K562 (cell line): ENCODE measurements at regions not wholly inside any gene's neighbourhood (a gene's known extent, or its start where the extent isn't known, plus 50 kb on each side); places are given as distances from the start of the nearest gene placed in this dataset.

Source experiments
- ATAC-seq: fragments of 200-7000 bp; cut with Tn5 transposase; 3 replicates; pipeline ENCODE4 v1.9.1; 2020; ENCODE audit warnings: moderate library complexity
- BruUV-seq: library from RNA; stranded (reverse); fragments of 400-500 nt; replicated peaks from 2 replicates; lab custom pipeline; 2021; lab: Mats Ljungman, UMichigan
- CTCF ChIA-PET: fragments of 300-600 bp; formaldehyde crosslinking; extraction: SDS; loops from one replicate; lab custom pipeline; 2021; ENCODE audit warnings: low intra/inter-chr PET ratio; lab: Yijun Ruan, JAX
- POLR2A ChIA-PET: fragments of 300-600, 350-650 bp; sonication (Branson Sonifier 250); formaldehyde crosslinking; extraction: SDS; loops from one replicate; lab custom pipeline; 2021; ENCODE audit warnings: antibody characterized with exemption, inconsistent platforms; lab: Yijun Ruan, JAX
- DNase-seq, 4 experiments: peaks; one replicate each; pipeline versions ENCODE4 v3.0.0 to v3.0.0-alpha.2; 2011 to 2018; ENCODE audit warnings: low spot score in 3 of 4, mixed read lengths in 3 of 4; ENCODE audit errors: extremely low read depth in 1 of 4
- FAIRE-seq: peaks from 2 replicates; lab custom pipeline; 2011; peaks lifted over from hg19 to GRCh38; lab: Jason Lieb, UNC
- H2AFZ ChIP-seq: 2 replicates; pipeline ENCODE4 v1.6.0; 2011; ENCODE audit warnings: low read depth, low read length, control low read depth, inconsistent platforms
- H3K27ac ChIP-seq: fragments of 200-600 bp; 3 replicates; pipeline ENCODE4 v1.8.0; 2011; ENCODE audit warnings: low read depth, mild to moderate bottlenecking, control low read depth, inconsistent platforms, low read length, moderate library complexity, mixed read lengths; ENCODE audit errors: extremely low read depth
- H3K27me3 ChIP-seq, 2 experiments: fragments of 300-600 bp in 1 of 2; 2 replicates in 1 of 2; 3 replicates in 1 of 2; pipeline versions ENCODE4 v1.6.0 to v1.8.0; 2011; ENCODE audit warnings: inconsistent platforms in 2 of 2, low read length in 2 of 2, mild to moderate bottlenecking in 1 of 2, mixed read lengths in 1 of 2, moderate library complexity in 1 of 2; ENCODE audit not compliant: control insufficient read depth in 2 of 2, insufficient read depth in 2 of 2
- H3K36me3 ChIP-seq: fragments of 300-600 bp; 3 replicates; pipeline ENCODE4 v1.8.0; 2011; ENCODE audit warnings: mild to moderate bottlenecking, low read length, inconsistent platforms; ENCODE audit not compliant: control insufficient read depth, insufficient read depth
- H3K4me1 ChIP-seq, 2 experiments: fragments of 200-600 bp in 1 of 2; replicated peaks in 1 of 2; 2 replicates in 1 of 2; 3 replicates in 1 of 2; pipeline versions ENCODE4 v1.5.1 to v1.8.0; 2011; ENCODE audit warnings: inconsistent platforms in 2 of 2, low read length in 2 of 2, mild to moderate bottlenecking in 1 of 2, mixed read lengths in 1 of 2, moderate library complexity in 1 of 2; ENCODE audit not compliant: control insufficient read depth in 2 of 2, insufficient read depth in 2 of 2
- H3K4me2 ChIP-seq: 2 replicates; pipeline ENCODE4 v1.6.1; 2011; ENCODE audit warnings: low read length, control low read depth, inconsistent platforms, mixed read lengths; ENCODE audit not compliant: insufficient read depth
- H3K4me3 ChIP-seq: fragments of 200-600 bp; sonication (generic), shearing (Covaris generic); 2 replicates; pipeline ENCODE4 v1.5.1; 2016; ENCODE audit warnings: control low read depth, inconsistent platforms
- H3K79me2 ChIP-seq: fragments of 200-600 bp; 3 replicates; pipeline ENCODE4 v1.8.0; 2011; ENCODE audit warnings: low read length, inconsistent platforms; ENCODE audit not compliant: control insufficient read depth, insufficient read depth
- H3K9ac ChIP-seq, 2 experiments: 2 replicates each; pipeline versions ENCODE4 v1.6.0 to v1.6.1; 2011; ENCODE audit warnings: low read depth in 2 of 2, low read length in 2 of 2, control low read depth in 1 of 2, inconsistent platforms in 1 of 2, mild to moderate bottlenecking in 1 of 2, mixed read lengths in 1 of 2; ENCODE audit not compliant: insufficient read depth in 1 of 2
- H3K9me1 ChIP-seq: one replicate; pipeline ENCODE4 v1.6.0; 2011; ENCODE audit warnings: inconsistent platforms, mild to moderate bottlenecking, low read length, moderate library complexity; ENCODE audit not compliant: control insufficient read depth, insufficient read depth
- H3K9me3 ChIP-seq: replicated peaks from 2 replicates; pipeline ENCODE4 v1.5.1; 2011; ENCODE audit warnings: low read depth, low read length, inconsistent platforms; ENCODE audit not compliant: control insufficient read depth, insufficient read depth
- H4K20me1 ChIP-seq: replicated peaks from 2 replicates; pipeline ENCODE4 v1.6.1; 2011; ENCODE audit warnings: low read length, inconsistent platforms, mixed read lengths; ENCODE audit not compliant: control insufficient read depth, insufficient read depth
- ARHGAP35 ChIP-seq: fragments of 450-650 bp; IDR thresholded peaks from 2 replicates; pipeline ENCODE4 v1.6.1; 2018; ENCODE audit not compliant: partially characterized antibody
- CHCHD3 ChIP-seq: fragments of 250-450 bp; sonication (Bioruptor Pico); IDR thresholded peaks from 2 replicates; pipeline ENCODE4 v2.1.2; 2022; ENCODE audit warnings: mild to moderate bottlenecking
- HNRNPL ChIP-seq: fragments of 200-400 bp; formaldehyde crosslinking; IDR thresholded peaks from 2 replicates; pipeline ENCODE4 v1.6.1; 2017; ENCODE audit warnings: low read depth, mild to moderate bottlenecking, low read length
- PHTF2 ChIP-seq: fragments of 250-450 bp; sonication (Bioruptor Pico); IDR thresholded peaks from 2 replicates; pipeline ENCODE4 v1.5.0; 2021; ENCODE audit warnings: mild to moderate bottlenecking
- RBM25 ChIP-seq: fragments of 200-400 bp; formaldehyde crosslinking; IDR thresholded peaks from 2 replicates; pipeline ENCODE4 v1.6.1; 2018; ENCODE audit warnings: low read length, low read depth, moderate library complexity; ENCODE audit not compliant: severe bottlenecking
- YY1 ChIP-seq, 3 experiments: IDR thresholded peaks; 2 replicates each; pipeline ENCODE4 v1.6.1; 2011; ENCODE audit warnings: low read length in 2 of 3, mild to moderate bottlenecking in 2 of 3, moderate library complexity in 2 of 3, borderline replicate concordance in 1 of 3, control low read depth in 1 of 3, low read depth in 1 of 3; ENCODE audit not compliant: insufficient read depth in 3 of 3, insufficient replicate concordance in 2 of 3, control insufficient read depth in 1 of 3, insufficient read length in 1 of 3; ENCODE audit errors: extremely low read depth in 1 of 3
- ZNF121 ChIP-seq: sonication (generic); formaldehyde crosslinking; conservative IDR thresholded peaks from 2 replicates; pipeline ENCODE4 v1.8.0; 2022; ENCODE audit warnings: missing genetic modification reagents
- ZNF431 ChIP-seq: sonication (generic); formaldehyde crosslinking; IDR thresholded peaks from 2 replicates; pipeline ENCODE4 v1.8.0; 2022; ENCODE audit warnings: mild to moderate bottlenecking, missing genetic modification reagents
- ZNF707 ChIP-seq: fragments of 250-450 bp; sonication (Bioruptor Pico); conservative IDR thresholded peaks from 2 replicates; pipeline ENCODE4 v1.8.0; 2022; ENCODE audit warnings: inconsistent platforms, mild to moderate bottlenecking, moderate library complexity
- WGBS: fragments of 100-300 bp; shearing (Covaris generic); methylation state at CpG from one replicate; pipeline ENCODE4 v1.1.6; 2016; ENCODE audit warnings: low coverage, mixed read lengths; ENCODE audit not compliant: insufficient coverage; ENCODE audit errors: missing lambda C conversion rate; 5-methylcytosine and 5-hydroxymethylcytosine counted together
- in situ Hi-C: fragments of 300-500 bp; cut with MboI; formaldehyde crosslinking; loops from 4 replicates; pipeline ENCODE4 v1.15.0; 2018; ENCODE audit warnings: inconsistent platforms, mixed read lengths
- intact Hi-C: fragments of 100-400 bp; cut with micrococcal nuclease; formaldehyde crosslinking; loops from 2 replicates; pipeline ENCODE4 v1.14.2; 2022
- TF ChIP-seq, protein P1 (sequence below): fragments of 200-600 bp; sonication (generic); IDR thresholded peaks from one replicate; pipeline ENCODE4 v1.6.1; 2012; ENCODE audit warnings: mild to moderate bottlenecking, low read depth, low read length, inconsistent platforms
- TF ChIP-seq, protein P2 (sequence below): sonication (generic); IDR thresholded peaks from 2 replicates; pipeline ENCODE4 v1.6.1; 2016

DNA sequence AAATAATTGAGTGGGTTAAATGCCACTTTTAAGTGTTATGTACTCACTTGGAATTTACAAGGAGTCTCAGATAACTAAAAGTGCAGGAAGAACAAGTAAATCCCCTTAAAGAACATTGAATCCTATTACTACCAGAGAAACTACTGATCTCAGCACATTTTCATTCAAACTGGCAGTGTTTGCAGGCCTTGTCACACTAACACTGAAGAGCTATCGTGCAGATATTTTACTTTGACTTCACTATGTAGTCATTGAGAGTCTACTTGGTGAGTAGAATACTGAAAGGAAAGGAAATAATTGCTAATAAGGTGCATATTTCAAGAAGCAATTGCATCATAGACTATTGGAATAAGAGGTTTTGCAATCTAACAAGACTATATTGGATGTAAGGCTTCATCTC lies 721.4 kb upstream of the CBLB start:
- Histone ChIP-seq H3K4me1 (no peaks in the 10 kb centered on the region), H3K79me2 (no peaks in the 10 kb centered on the region), H3K9ac (no peak overlapping the region), H3K27ac (no peak overlapping the region), H3K36me3 (no peaks in the 10 kb centered on the region), H3K4me3 (no peak overlapping the region), H3K9me3 (no peaks in the 10 kb centered on the region), H2AFZ (no peak overlapping the region), H4K20me1 (no peaks in the 10 kb centered on the region), H3K4me2 (no peak overlapping the region), H3K9me1 (no peaks in the 10 kb centered on the region), H3K27me3 (no peaks in the 10 kb centered on the region)
- in situ Hi-C loops = loop anchor here (25.0 kb wide), 1 partner anchor 878 kb away; no protein-coding TSS in a partner anchor
- no peak for DNase-seq
- CTCF ChIA-PET = no interaction called here
- no peak for FAIRE-seq
- ATAC-seq = no peak
- POLR2A ChIA-PET = no interaction called here
- 0% methylated on average over 1 of the region's 1 CpG for WGBS
- BruUV-seq = no TSS peak
- intact Hi-C loops = no loop called here
- TF ChIP-seq ZNF707 (no peak), ARHGAP35 (no peak), HNRNPL (no peak), CHCHD3 (CRISPR knock-in tag) (no peak), PHTF2 (CRISPR knock-in tag) (no peak), RBM25 (no peak), ZNF431 (no peak), ZNF121 (CRISPR knock-in tag) (no peak), YY1 (IDR thresholded peaks at IDR 0.05; ENCODE audit: borderline replicate concordance in 1 of 3, control insufficient read depth in 1 of 3, extremely low read depth in 1 of 3, insufficient read depth in 3 of 3, insufficient read length in 1 of 3, insufficient replicate concordance in 2 of 3, low read depth in 1 of 3, low read length in 2 of 3) (no peak)
- TF ChIP-seq, protein P1, sequence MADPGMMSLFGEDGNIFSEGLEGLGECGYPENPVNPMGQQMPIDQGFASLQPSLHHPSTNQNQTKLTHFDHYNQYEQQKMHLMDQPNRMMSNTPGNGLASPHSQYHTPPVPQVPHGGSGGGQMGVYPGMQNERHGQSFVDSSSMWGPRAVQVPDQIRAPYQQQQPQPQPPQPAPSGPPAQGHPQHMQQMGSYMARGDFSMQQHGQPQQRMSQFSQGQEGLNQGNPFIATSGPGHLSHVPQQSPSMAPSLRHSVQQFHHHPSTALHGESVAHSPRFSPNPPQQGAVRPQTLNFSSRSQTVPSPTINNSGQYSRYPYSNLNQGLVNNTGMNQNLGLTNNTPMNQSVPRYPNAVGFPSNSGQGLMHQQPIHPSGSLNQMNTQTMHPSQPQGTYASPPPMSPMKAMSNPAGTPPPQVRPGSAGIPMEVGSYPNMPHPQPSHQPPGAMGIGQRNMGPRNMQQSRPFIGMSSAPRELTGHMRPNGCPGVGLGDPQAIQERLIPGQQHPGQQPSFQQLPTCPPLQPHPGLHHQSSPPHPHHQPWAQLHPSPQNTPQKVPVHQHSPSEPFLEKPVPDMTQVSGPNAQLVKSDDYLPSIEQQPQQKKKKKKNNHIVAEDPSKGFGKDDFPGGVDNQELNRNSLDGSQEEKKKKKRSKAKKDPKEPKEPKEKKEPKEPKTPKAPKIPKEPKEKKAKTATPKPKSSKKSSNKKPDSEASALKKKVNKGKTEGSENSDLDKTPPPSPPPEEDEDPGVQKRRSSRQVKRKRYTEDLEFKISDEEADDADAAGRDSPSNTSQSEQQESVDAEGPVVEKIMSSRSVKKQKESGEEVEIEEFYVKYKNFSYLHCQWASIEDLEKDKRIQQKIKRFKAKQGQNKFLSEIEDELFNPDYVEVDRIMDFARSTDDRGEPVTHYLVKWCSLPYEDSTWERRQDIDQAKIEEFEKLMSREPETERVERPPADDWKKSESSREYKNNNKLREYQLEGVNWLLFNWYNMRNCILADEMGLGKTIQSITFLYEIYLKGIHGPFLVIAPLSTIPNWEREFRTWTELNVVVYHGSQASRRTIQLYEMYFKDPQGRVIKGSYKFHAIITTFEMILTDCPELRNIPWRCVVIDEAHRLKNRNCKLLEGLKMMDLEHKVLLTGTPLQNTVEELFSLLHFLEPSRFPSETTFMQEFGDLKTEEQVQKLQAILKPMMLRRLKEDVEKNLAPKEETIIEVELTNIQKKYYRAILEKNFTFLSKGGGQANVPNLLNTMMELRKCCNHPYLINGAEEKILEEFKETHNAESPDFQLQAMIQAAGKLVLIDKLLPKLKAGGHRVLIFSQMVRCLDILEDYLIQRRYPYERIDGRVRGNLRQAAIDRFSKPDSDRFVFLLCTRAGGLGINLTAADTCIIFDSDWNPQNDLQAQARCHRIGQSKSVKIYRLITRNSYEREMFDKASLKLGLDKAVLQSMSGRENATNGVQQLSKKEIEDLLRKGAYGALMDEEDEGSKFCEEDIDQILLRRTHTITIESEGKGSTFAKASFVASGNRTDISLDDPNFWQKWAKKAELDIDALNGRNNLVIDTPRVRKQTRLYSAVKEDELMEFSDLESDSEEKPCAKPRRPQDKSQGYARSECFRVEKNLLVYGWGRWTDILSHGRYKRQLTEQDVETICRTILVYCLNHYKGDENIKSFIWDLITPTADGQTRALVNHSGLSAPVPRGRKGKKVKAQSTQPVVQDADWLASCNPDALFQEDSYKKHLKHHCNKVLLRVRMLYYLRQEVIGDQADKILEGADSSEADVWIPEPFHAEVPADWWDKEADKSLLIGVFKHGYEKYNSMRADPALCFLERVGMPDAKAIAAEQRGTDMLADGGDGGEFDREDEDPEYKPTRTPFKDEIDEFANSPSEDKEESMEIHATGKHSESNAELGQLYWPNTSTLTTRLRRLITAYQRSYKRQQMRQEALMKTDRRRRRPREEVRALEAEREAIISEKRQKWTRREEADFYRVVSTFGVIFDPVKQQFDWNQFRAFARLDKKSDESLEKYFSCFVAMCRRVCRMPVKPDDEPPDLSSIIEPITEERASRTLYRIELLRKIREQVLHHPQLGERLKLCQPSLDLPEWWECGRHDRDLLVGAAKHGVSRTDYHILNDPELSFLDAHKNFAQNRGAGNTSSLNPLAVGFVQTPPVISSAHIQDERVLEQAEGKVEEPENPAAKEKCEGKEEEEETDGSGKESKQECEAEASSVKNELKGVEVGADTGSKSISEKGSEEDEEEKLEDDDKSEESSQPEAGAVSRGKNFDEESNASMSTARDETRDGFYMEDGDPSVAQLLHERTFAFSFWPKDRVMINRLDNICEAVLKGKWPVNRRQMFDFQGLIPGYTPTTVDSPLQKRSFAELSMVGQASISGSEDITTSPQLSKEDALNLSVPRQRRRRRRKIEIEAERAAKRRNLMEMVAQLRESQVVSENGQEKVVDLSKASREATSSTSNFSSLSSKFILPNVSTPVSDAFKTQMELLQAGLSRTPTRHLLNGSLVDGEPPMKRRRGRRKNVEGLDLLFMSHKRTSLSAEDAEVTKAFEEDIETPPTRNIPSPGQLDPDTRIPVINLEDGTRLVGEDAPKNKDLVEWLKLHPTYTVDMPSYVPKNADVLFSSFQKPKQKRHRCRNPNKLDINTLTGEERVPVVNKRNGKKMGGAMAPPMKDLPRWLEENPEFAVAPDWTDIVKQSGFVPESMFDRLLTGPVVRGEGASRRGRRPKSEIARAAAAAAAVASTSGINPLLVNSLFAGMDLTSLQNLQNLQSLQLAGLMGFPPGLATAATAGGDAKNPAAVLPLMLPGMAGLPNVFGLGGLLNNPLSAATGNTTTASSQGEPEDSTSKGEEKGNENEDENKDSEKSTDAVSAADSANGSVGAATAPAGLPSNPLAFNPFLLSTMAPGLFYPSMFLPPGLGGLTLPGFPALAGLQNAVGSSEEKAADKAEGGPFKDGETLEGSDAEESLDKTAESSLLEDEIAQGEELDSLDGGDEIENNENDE = no peak
- TF ChIP-seq, protein P2, sequence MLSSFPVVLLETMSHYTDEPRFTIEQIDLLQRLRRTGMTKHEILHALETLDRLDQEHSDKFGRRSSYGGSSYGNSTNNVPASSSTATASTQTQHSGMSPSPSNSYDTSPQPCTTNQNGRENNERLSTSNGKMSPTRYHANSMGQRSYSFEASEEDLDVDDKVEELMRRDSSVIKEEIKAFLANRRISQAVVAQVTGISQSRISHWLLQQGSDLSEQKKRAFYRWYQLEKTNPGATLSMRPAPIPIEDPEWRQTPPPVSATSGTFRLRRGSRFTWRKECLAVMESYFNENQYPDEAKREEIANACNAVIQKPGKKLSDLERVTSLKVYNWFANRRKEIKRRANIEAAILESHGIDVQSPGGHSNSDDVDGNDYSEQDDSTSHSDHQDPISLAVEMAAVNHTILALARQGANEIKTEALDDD = no peak
